ENCODE measurements at regions not wholly inside any gene's neighbourhood (a gene's known extent, or its start where the extent isn't known, plus 50 kb on each side); places are given as distances from the start of the nearest gene placed in this dataset.

- TF ChIP-seq CREB1 (IDR thresholded peaks at IDR 0.05; ENCODE audit: low read depth): no peak
- TF ChIP-seq ZBTB7A (IDR thresholded peaks at IDR 0.05; ENCODE audit: low read depth): no peak
- no peak for TF ChIP-seq FOXM1 (IDR thresholded peaks at IDR 0.05; ENCODE audit: borderline replicate concordance, low read depth)
- TF ChIP-seq TCF12 (IDR thresholded peaks at IDR 0.05; ENCODE audit: low read depth): no peak
- TF ChIP-seq USF1 (IDR thresholded peaks at IDR 0.05): no peak
- no peak for TF ChIP-seq NFIC (IDR thresholded peaks at IDR 0.05)
- no peak for TF ChIP-seq RAD21 (IDR thresholded peaks at IDR 0.05; ENCODE audit: low read depth)
- TF ChIP-seq REST (IDR thresholded peaks at IDR 0.05; ENCODE audit: low read depth): no peak
- TF ChIP-seq CEBPB (IDR thresholded peaks at IDR 0.05): no peak
- no peak for TF ChIP-seq YY1 (IDR thresholded peaks at IDR 0.05; ENCODE audit: low read depth)
- TF ChIP-seq MAX (IDR thresholded peaks at IDR 0.05): no peak
- no peak for TF ChIP-seq TAF1 (IDR thresholded peaks at IDR 0.05; ENCODE audit: low read depth)
- TF ChIP-seq TEAD4 (IDR thresholded peaks at IDR 0.05): no peak
- TF ChIP-seq EGR1 (IDR thresholded peaks at IDR 0.05): no peak
- TF ChIP-seq EP300 (IDR thresholded peaks at IDR 0.05; ENCODE audit: borderline replicate concordance): no peak
Observed at GRCh38 chr2:62440281-62440946, 65.6 kb downstream of the TMEM17 start.

- no peak for TF ChIP-seq USF1 (IDR thresholded peaks at IDR 0.05)
- no peak for TF ChIP-seq YY1 (IDR thresholded peaks at IDR 0.05; ENCODE audit: low read depth)
- TF ChIP-seq TEAD4 (IDR thresholded peaks at IDR 0.05): no peak
- no peak for TF ChIP-seq FOXM1 (IDR thresholded peaks at IDR 0.05; ENCODE audit: borderline replicate concordance, low read depth)
- TF ChIP-seq NFIC (IDR thresholded peaks at IDR 0.05): no peak
- no peak for TF ChIP-seq EP300 (IDR thresholded peaks at IDR 0.05; ENCODE audit: borderline replicate concordance)
- no peak for TF ChIP-seq ZBTB7A (IDR thresholded peaks at IDR 0.05; ENCODE audit: low read depth)
- no peak for TF ChIP-seq MAX (IDR thresholded peaks at IDR 0.05)
- no peak for TF ChIP-seq TAF1 (IDR thresholded peaks at IDR 0.05; ENCODE audit: low read depth)
- no peak for TF ChIP-seq TCF12 (IDR thresholded peaks at IDR 0.05; ENCODE audit: low read depth)
- TF ChIP-seq RAD21 (IDR thresholded peaks at IDR 0.05; ENCODE audit: low read depth): no peak
- no peak for TF ChIP-seq EGR1 (IDR thresholded peaks at IDR 0.05)
- TF ChIP-seq CREB1 (IDR thresholded peaks at IDR 0.05; ENCODE audit: low read depth): no peak
- no peak for TF ChIP-seq REST (IDR thresholded peaks at IDR 0.05; ENCODE audit: low read depth)
- TF ChIP-seq CEBPB (IDR thresholded peaks at IDR 0.05): no peak
Observed at GRCh38 chr2:62439425-62439824, 66.6 kb downstream of the TMEM17 start.

GRCh38 chr2:62437785-62438184, 68.2 kb downstream of the TMEM17 start:
- TF ChIP-seq EGR1 (IDR thresholded peaks at IDR 0.05) (no peak), NFIC (IDR thresholded peaks at IDR 0.05) (no peak), EP300 (IDR thresholded peaks at IDR 0.05; ENCODE audit: borderline replicate concordance) (no peak), MAX (IDR thresholded peaks at IDR 0.05) (no peak), REST (IDR thresholded peaks at IDR 0.05; ENCODE audit: low read depth) (no peak), ZBTB7A (IDR thresholded peaks at IDR 0.05; ENCODE audit: low read depth) (no peak), FOXM1 (IDR thresholded peaks at IDR 0.05; ENCODE audit: borderline replicate concordance, low read depth) (no peak), CREB1 (IDR thresholded peaks at IDR 0.05; ENCODE audit: low read depth) (no peak), USF1 (IDR thresholded peaks at IDR 0.05) (no peak), TEAD4 (IDR thresholded peaks at IDR 0.05) (no peak), TCF12 (IDR thresholded peaks at IDR 0.05; ENCODE audit: low read depth) (no peak)
